GM12878 (cell line): ENCODE measurements at regions not wholly inside any gene's neighbourhood (a gene's known extent, or its start where the extent isn't known, plus 50 kb on each side); places are given as distances from the start of the nearest gene placed in this dataset.

Source experiments
- BCLAF1 ChIP-seq: fragments of 450-650 bp; IDR thresholded peaks from 2 replicates; pipeline ENCODE4 v1.6.1; 2017; ENCODE audit warnings: antibody characterized with exemption, mild to moderate bottlenecking, moderate library complexity
- CTCF ChIP-seq, 3 experiments: IDR thresholded peaks in 2 of 3; conservative IDR thresholded peaks in 1 of 3; 2 replicates each; pipeline ENCODE4 v1.5.1; 2011; ENCODE audit warnings: low read depth in 3 of 3, low read length in 3 of 3, mild to moderate bottlenecking in 3 of 3, control low read depth in 2 of 3, moderate library complexity in 2 of 3, inconsistent platforms in 1 of 3, mixed read lengths in 1 of 3; ENCODE audit not compliant: control insufficient read depth in 2 of 3, insufficient read depth in 1 of 3; ENCODE audit errors: extremely low read depth in 1 of 3
- EP300 ChIP-seq, 2 experiments: fragments of 150-350 bp in 1 of 2; IDR thresholded peaks; 2 replicates each; pipeline ENCODE4 v1.6.1; 2011 to 2012; ENCODE audit warnings: low read depth in 2 of 2, low read length in 2 of 2, borderline replicate concordance in 1 of 2, improper control_type of control experiment in 1 of 2, inconsistent platforms in 1 of 2; ENCODE audit not compliant: control insufficient read depth in 1 of 2
- POLR2A ChIP-seq: IDR thresholded peaks from 2 replicates; pipeline ENCODE4 v1.6.1; 2011; ENCODE audit warnings: low read depth, mild to moderate bottlenecking, low read length
- SUZ12 ChIP-seq: fragments of 200-600 bp; sonication (generic); IDR thresholded peaks from one replicate; pipeline ENCODE4 v1.6.1; 2018; ENCODE audit warnings: antibody characterized with exemption, mild to moderate bottlenecking; ENCODE audit not compliant: unreplicated experiment
- TBL1XR1 ChIP-seq: IDR thresholded peaks from 2 replicates; pipeline ENCODE4 v1.6.1; 2012; ENCODE audit warnings: low read depth, low read length, improper control_type of control experiment
- TF ChIP-seq, protein P1 (sequence below): fragments of 450-650 bp; IDR thresholded peaks from 2 replicates; pipeline ENCODE4 v1.6.1; 2017; ENCODE audit warnings: mild to moderate bottlenecking, moderate library complexity

DNA sequence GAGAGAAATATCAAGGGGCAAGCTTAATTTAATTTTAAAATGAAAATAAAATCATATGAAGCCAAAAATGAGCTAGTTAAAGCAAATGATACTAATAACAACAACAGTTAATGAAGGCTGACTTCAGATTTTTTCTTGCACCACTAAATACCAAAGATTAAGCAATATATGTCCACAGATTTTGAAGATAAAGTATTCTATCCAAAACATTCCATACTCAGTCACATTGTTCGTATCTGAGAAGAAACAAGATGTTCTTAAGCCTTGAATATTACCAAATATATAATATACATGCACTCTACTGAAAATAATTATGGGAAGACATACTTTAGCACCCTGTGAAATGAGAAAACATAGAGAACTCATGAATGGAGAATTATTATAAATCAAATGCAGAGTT lies 593.3 kb upstream of the SYT4 start:
- TF ChIP-seq POLR2A: no peak
- TF ChIP-seq BCLAF1: no peak
- TF ChIP-seq TBL1XR1: no peak
- no peak for TF ChIP-seq EP300 (IDR thresholded peaks at IDR 0.05; ENCODE audit: borderline replicate concordance in 1 of 2, control insufficient read depth in 1 of 2, low read depth in 2 of 2, low read length in 2 of 2)
- TF ChIP-seq, protein P1, sequence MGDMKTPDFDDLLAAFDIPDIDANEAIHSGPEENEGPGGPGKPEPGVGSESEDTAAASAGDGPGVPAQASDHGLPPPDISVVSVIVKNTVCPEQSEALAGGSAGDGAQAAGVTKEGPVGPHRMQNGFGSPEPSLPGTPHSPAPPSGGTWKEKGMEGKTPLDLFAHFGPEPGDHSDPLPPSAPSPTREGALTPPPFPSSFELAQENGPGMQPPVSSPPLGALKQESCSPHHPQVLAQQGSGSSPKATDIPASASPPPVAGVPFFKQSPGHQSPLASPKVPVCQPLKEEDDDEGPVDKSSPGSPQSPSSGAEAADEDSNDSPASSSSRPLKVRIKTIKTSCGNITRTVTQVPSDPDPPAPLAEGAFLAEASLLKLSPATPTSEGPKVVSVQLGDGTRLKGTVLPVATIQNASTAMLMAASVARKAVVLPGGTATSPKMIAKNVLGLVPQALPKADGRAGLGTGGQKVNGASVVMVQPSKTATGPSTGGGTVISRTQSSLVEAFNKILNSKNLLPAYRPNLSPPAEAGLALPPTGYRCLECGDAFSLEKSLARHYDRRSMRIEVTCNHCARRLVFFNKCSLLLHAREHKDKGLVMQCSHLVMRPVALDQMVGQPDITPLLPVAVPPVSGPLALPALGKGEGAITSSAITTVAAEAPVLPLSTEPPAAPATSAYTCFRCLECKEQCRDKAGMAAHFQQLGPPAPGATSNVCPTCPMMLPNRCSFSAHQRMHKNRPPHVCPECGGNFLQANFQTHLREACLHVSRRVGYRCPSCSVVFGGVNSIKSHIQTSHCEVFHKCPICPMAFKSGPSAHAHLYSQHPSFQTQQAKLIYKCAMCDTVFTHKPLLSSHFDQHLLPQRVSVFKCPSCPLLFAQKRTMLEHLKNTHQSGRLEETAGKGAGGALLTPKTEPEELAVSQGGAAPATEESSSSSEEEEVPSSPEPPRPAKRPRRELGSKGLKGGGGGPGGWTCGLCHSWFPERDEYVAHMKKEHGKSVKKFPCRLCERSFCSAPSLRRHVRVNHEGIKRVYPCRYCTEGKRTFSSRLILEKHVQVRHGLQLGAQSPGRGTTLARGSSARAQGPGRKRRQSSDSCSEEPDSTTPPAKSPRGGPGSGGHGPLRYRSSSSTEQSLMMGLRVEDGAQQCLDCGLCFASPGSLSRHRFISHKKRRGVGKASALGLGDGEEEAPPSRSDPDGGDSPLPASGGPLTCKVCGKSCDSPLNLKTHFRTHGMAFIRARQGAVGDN: no peak
- no peak for TF ChIP-seq CTCF (IDR thresholded peaks at IDR 0.05 in 2 of 3, conservative IDR thresholded peaks at IDR 0.05 in 1 of 3; ENCODE audit: control insufficient read depth in 2 of 3, extremely low read depth in 1 of 3, insufficient read depth in 1 of 3, low read depth in 3 of 3, low read length in 3 of 3)
- no peak for TF ChIP-seq SUZ12
